HG03064 (cell line): ENCODE measurements at regions not wholly inside any gene's neighbourhood (a gene's known extent, or its start where the extent isn't known, plus 50 kb on each side); places are given as distances from the start of the nearest gene placed in this dataset.

ENCODE experiments used
- ATAC-seq: cut with Tn5 transposase; IDR thresholded peaks from one replicate; pipeline ENCODE4 v1.9.1; 2021; ENCODE audit warnings: low read depth; ENCODE audit not compliant: unreplicated experiment

GRCh38 chr15:98187549-98187948, 227.0 kb downstream of the ARRDC4 start:
- no peak for ATAC-seq

GRCh38 chr15:98190914-98191313, 230.4 kb downstream of the ARRDC4 start:
- ATAC-seq = no peak

- ATAC-seq = no peak
Measured at GRCh38 chr15:98195796-98196195, 235.3 kb downstream of the ARRDC4 start.

GRCh38 chr15:98196371-98196770, 235.9 kb downstream of the ARRDC4 start:
- ATAC-seq = no peak

GRCh38 chr15:98202256-98202655, 241.8 kb downstream of the ARRDC4 start:
- no peak for ATAC-seq

GRCh38 chr15:98203872-98204660, 243.6 kb downstream of the ARRDC4 start:
- ATAC-seq = no peak

GRCh38 chr15:98207928-98208327, 247.4 kb downstream of the ARRDC4 start:
- no peak for ATAC-seq

GRCh38 chr15:98213346-98213979, 253.0 kb downstream of the ARRDC4 start:
- ATAC-seq = no peak

- ATAC-seq = no peak
Measured at GRCh38 chr15:98216166-98216565, 255.7 kb downstream of the ARRDC4 start.

- ATAC-seq = no peak
Measured at GRCh38 chr15:98217356-98217755, 256.9 kb downstream of the ARRDC4 start.

GRCh38 chr15:98221144-98221543, 260.6 kb downstream of the ARRDC4 start:
- ATAC-seq = no peak

GRCh38 chr15:98221577-98221976, 261.1 kb downstream of the ARRDC4 start:
- ATAC-seq = no peak

GRCh38 chr15:98226149-98226548, 265.6 kb downstream of the ARRDC4 start:
- ATAC-seq = no peak

- ATAC-seq = no peak
Measured at GRCh38 chr15:98226578-98226977, 266.1 kb downstream of the ARRDC4 start.

GRCh38 chr15:98228846-98229245, 268.3 kb downstream of the ARRDC4 start:
- ATAC-seq = no peak

- no peak for ATAC-seq
Measured at GRCh38 chr15:98230975-98231374, 270.5 kb downstream of the ARRDC4 start.

- no peak for ATAC-seq
Measured at GRCh38 chr15:98231696-98232440, 271.4 kb downstream of the ARRDC4 start.

- no peak for ATAC-seq
Measured at GRCh38 chr15:98232761-98233160, 272.3 kb downstream of the ARRDC4 start.

GRCh38 chr15:98233873-98234272, 273.4 kb downstream of the ARRDC4 start:
- ATAC-seq = no peak

GRCh38 chr15:98240303-98240702, 279.8 kb downstream of the ARRDC4 start:
- ATAC-seq = no peak

- no peak for ATAC-seq
Measured at GRCh38 chr15:98241032-98241554, 280.6 kb downstream of the ARRDC4 start.
